Right lobe of liver (tissue), 4 donors: ENCODE measurements at regions not wholly inside any gene's neighbourhood (a gene's known extent, or its start where the extent isn't known, plus 50 kb on each side); places are given as distances from the start of the nearest gene placed in this dataset.

Experiments used
- CTCF ChIP-seq, 4 donors: fragments of 200-600 bp in 3 of 4; fragments of 450-650 bp in 1 of 4; IDR thresholded peaks; one replicate each; pipeline versions ENCODE4 v1.5.1 to v1.8.0; 2016 to 2022; ENCODE audit warnings: antibody characterized with exemption in 4 of 4, mild to moderate bottlenecking in 2 of 4
- POLR2A ChIP-seq: fragments of 450-650 bp; IDR thresholded peaks from one replicate; pipeline ENCODE4 v1.6.1; 2017; ENCODE audit warnings: antibody characterized with exemption, mild to moderate bottlenecking
- donor health status: DM: no; HTN: no; CAD: no.
- donor health status: DM: no; HTN: no; CAD: no.
- donor health status: DM: no; HTN: yes; CAD: no.

- no peak for TF ChIP-seq POLR2A
- no peak for TF ChIP-seq CTCF (IDR thresholded peaks at IDR 0.05)
Measured at GRCh38 chr5:97455996-97456395, 272.9 kb upstream of the RIOK2 start.
